ENCODE measurements at regions not wholly inside any gene's neighbourhood (a gene's known extent, or its start where the extent isn't known, plus 50 kb on each side); places are given as distances from the start of the nearest gene placed in this dataset.
"Not testable (repeated sequence)": the region's sequence is repeated elsewhere in the genome, so short reads cannot be mapped to it uniquely, and the experiment has no call there.

GRCh38 chr5:116754556-116754955 is 179.9 kb upstream of the SEMA6A start:
- no peak for DNase-seq (ENCODE audit: low read depth in 4 of 4, low spot score in 3 of 4)

- DNase-seq (ENCODE audit: low read depth in 4 of 4, low spot score in 3 of 4) = no peak
Observed at GRCh38 chr5:116751684-116752083, 177.1 kb upstream of the SEMA6A start.

- no peak for DNase-seq (ENCODE audit: low read depth in 4 of 4, low spot score in 3 of 4)
Observed at GRCh38 chr5:116750631-116751580, 176.3 kb upstream of the SEMA6A start.

- peak in 3 of 4 donors; percentile 26 to 47 (median 36) for DNase-seq (ENCODE audit: low read depth in 4 of 4, low spot score in 3 of 4)
Observed at GRCh38 chr5:116747881-116748280, 173.3 kb upstream of the SEMA6A start.

GRCh38 chr5:116746668-116747067 is 172.0 kb upstream of the SEMA6A start:
- DNase-seq (ENCODE audit: low read depth in 4 of 4, low spot score in 3 of 4) = no peak

- DNase-seq (ENCODE audit: low read depth in 4 of 4, low spot score in 3 of 4) = no peak
Observed at GRCh38 chr5:116740771-116741170, 166.1 kb upstream of the SEMA6A start.

GRCh38 chr5:116739571-116739970 is 164.9 kb upstream of the SEMA6A start:
- no peak for DNase-seq (ENCODE audit: low read depth in 4 of 4, low spot score in 3 of 4)

- DNase-seq (ENCODE audit: low read depth in 4 of 4, low spot score in 3 of 4) = no peak
Observed at GRCh38 chr5:116738615-116739261, 164.1 kb upstream of the SEMA6A start.

- DNase-seq (ENCODE audit: low read depth in 4 of 4, low spot score in 3 of 4) = no peak
Observed at GRCh38 chr5:116738239-116738614, 163.6 kb upstream of the SEMA6A start.

GRCh38 chr5:116736671-116737070 is 162.0 kb upstream of the SEMA6A start:
- no peak for DNase-seq (ENCODE audit: low read depth in 4 of 4, low spot score in 3 of 4)

GRCh38 chr5:116733991-116734975 is 159.7 kb upstream of the SEMA6A start:
- DNase-seq (ENCODE audit: low read depth in 4 of 4, low spot score in 3 of 4) = no peak

GRCh38 chr5:116732591-116732990 is 158.0 kb upstream of the SEMA6A start:
- DNase-seq (ENCODE audit: low read depth in 4 of 4, low spot score in 3 of 4) = no peak

- no peak for DNase-seq (ENCODE audit: low read depth in 4 of 4, low spot score in 3 of 4)
Observed at GRCh38 chr5:116731432-116731831, 156.8 kb upstream of the SEMA6A start.

- no peak for DNase-seq (ENCODE audit: low read depth in 4 of 4, low spot score in 3 of 4)
Observed at GRCh38 chr5:116730706-116731105, 156.1 kb upstream of the SEMA6A start.

- no peak for DNase-seq (ENCODE audit: low read depth in 4 of 4, low spot score in 3 of 4)
Observed at GRCh38 chr5:116730185-116730584, 155.6 kb upstream of the SEMA6A start.

GRCh38 chr5:116727248-116727647 is 152.6 kb upstream of the SEMA6A start:
- DNase-seq (ENCODE audit: low read depth in 4 of 4, low spot score in 3 of 4) = no peak

GRCh38 chr5:116726180-116726579 is 151.6 kb upstream of the SEMA6A start:
- not testable (repeated sequence) for DNase-seq (ENCODE audit: low read depth in 4 of 4, low spot score in 3 of 4)

- DNase-seq (ENCODE audit: low read depth in 4 of 4, low spot score in 3 of 4) = no peak
Observed at GRCh38 chr5:116724971-116725370, 150.3 kb upstream of the SEMA6A start.

- DNase-seq (ENCODE audit: low read depth in 4 of 4, low spot score in 3 of 4) = no peak
Observed at GRCh38 chr5:116722651-116723050, 148.0 kb upstream of the SEMA6A start.

- no peak for DNase-seq (ENCODE audit: low read depth in 4 of 4, low spot score in 3 of 4)
Observed at GRCh38 chr5:116719106-116719505, 144.5 kb upstream of the SEMA6A start.

- no peak for DNase-seq (ENCODE audit: low read depth in 4 of 4, low spot score in 3 of 4)
Observed at GRCh38 chr5:116718317-116718716, 143.7 kb upstream of the SEMA6A start.

Data from left renal pelvis (tissue), 4 donors.